OCI-LY1 (cell line): ENCODE measurements at regions not wholly inside any gene's neighbourhood (a gene's known extent, or its start where the extent isn't known, plus 50 kb on each side); places are given as distances from the start of the nearest gene placed in this dataset.

Source experiments
- H2AFZ ChIP-seq: fragments of 200-600 bp; sonication (generic), shearing (Covaris generic); 2 replicates; pipeline ENCODE4 v1.6.0; 2014; ENCODE audit warnings: antibody characterized with exemption, mild to moderate bottlenecking, low read length
- H3F3A ChIP-seq: fragments of 200-600 bp; sonication (generic), shearing (Covaris generic); 2 replicates; pipeline ENCODE4 v1.6.0; 2014; ENCODE audit warnings: mild to moderate bottlenecking, antibody characterized with exemption, low read length, moderate library complexity; ENCODE audit not compliant: insufficient read depth
- H3K27ac ChIP-seq: fragments of 200-600 bp; sonication (generic); 2 replicates; pipeline ENCODE4 v1.5.1; 2014; ENCODE audit warnings: low read length, mixed run types, mild to moderate bottlenecking, low read depth; ENCODE audit not compliant: poor library complexity, severe bottlenecking
- H3K27me3 ChIP-seq: fragments of 200-600 bp; sonication (generic); 2 replicates; pipeline ENCODE4 v1.6.0; 2014; ENCODE audit warnings: antibody characterized with exemption, mild to moderate bottlenecking, low read length, moderate library complexity; ENCODE audit not compliant: insufficient read depth
- H3K36me3 ChIP-seq: fragments of 200-600 bp; sonication (generic); 2 replicates; pipeline ENCODE4 v1.6.1; 2014; ENCODE audit warnings: mild to moderate bottlenecking, antibody characterized with exemption, low read length, moderate library complexity, mixed read lengths; ENCODE audit not compliant: insufficient read depth
- H3K4me1 ChIP-seq: fragments of 200-600 bp; sonication (generic); 2 replicates; pipeline ENCODE4 v1.5.1; 2014; ENCODE audit warnings: mild to moderate bottlenecking, low read length, moderate library complexity; ENCODE audit not compliant: insufficient read depth, severe bottlenecking
- H3K4me2 ChIP-seq: fragments of 200-600 bp; sonication (generic), shearing (Covaris generic); 2 replicates; pipeline ENCODE4 v1.6.1; 2014; ENCODE audit warnings: low read length
- H3K4me3 ChIP-seq: fragments of 200-600 bp; sonication (generic); 2 replicates; pipeline ENCODE4 v1.5.1; 2014; ENCODE audit warnings: low read length, low read depth, mild to moderate bottlenecking, mixed read lengths; ENCODE audit not compliant: poor library complexity, severe bottlenecking
- H3K79me2 ChIP-seq: fragments of 200-600 bp; shearing (Covaris generic); 2 replicates; pipeline ENCODE4 v1.6.1; 2016; ENCODE audit warnings: mixed run types, low read length, mixed read lengths; ENCODE audit not compliant: insufficient read depth
- H3K9ac ChIP-seq: fragments of 200-600 bp; sonication (generic), shearing (Covaris generic); 2 replicates; pipeline ENCODE4 v1.6.1; 2014; ENCODE audit warnings: mild to moderate bottlenecking, low read length, mixed read lengths
- H3K9me2 ChIP-seq: fragments of 200-600 bp; sonication (generic), shearing (Covaris generic); 2 replicates; pipeline ENCODE4 v1.6.1; 2014; ENCODE audit warnings: low read depth, mild to moderate bottlenecking, low read length, mixed read lengths
- H3K9me3 ChIP-seq: fragments of 200-600 bp; shearing (Covaris generic); 2 replicates; pipeline ENCODE4 v1.6.1; 2014; ENCODE audit warnings: low read length, mixed read lengths
- H4K20me1 ChIP-seq: fragments of 200-600 bp; sonication (generic), shearing (Covaris generic); 2 replicates; pipeline ENCODE4 v1.6.0; 2016; ENCODE audit warnings: mild to moderate bottlenecking, low read length; ENCODE audit not compliant: insufficient read depth
- CTCF ChIP-seq: fragments of 200-600 bp; sonication (generic), shearing (Covaris generic); IDR thresholded peaks from 2 replicates; pipeline ENCODE4 v1.5.1; 2017; ENCODE audit warnings: mild to moderate bottlenecking, antibody characterized with exemption, low read length, moderate library complexity, mixed read lengths
- EZH2 ChIP-seq: fragments of 200-600 bp; sonication (generic), shearing (Covaris generic); IDR thresholded peaks from 2 replicates; pipeline ENCODE4 v1.8.0; 2017; ENCODE audit warnings: borderline replicate concordance, mixed run types, mild to moderate bottlenecking, antibody characterized with exemption, low read length, moderate library complexity, mixed read lengths

- H3K27me3 ChIP-seq: no peaks in the 10 kb centered on the region
These were observed 988.8 kb downstream of the RAPGEF2 start for GRCh38 chr4:160091631-160092030.

GRCh38 chr4:160100316-160100715, 997.4 kb downstream of the RAPGEF2 start:
- H3K27ac ChIP-seq: no peak overlapping the region
- no peak overlapping the region for H3K9ac ChIP-seq
- no peaks in the 10 kb centered on the region for H3K79me2 ChIP-seq
- H3K27me3 ChIP-seq: no peaks in the 10 kb centered on the region
- no peaks in the 10 kb centered on the region for H3K36me3 ChIP-seq
- no peaks in the 10 kb centered on the region for H3F3A ChIP-seq
- no peaks in the 10 kb centered on the region for H3K9me2 ChIP-seq
- H3K4me2 ChIP-seq: no peak overlapping the region
- no peak overlapping the region for H3K4me3 ChIP-seq
- H4K20me1 ChIP-seq: no peaks in the 10 kb centered on the region
- H3K9me3 ChIP-seq: no peaks in the 10 kb centered on the region
- H2AFZ ChIP-seq: no peak overlapping the region
- no peak for TF ChIP-seq CTCF
- TF ChIP-seq EZH2: no peak
- H3K4me1 ChIP-seq: no peaks in the 10 kb centered on the region

More at GRCh38 chr4:160091631-160092030, 988.8 kb downstream of the RAPGEF2 start:
- no peak overlapping the region for H3K4me2 ChIP-seq
- TF ChIP-seq CTCF (no peak), EZH2 (no peak)
- H3F3A ChIP-seq: no peaks in the 10 kb centered on the region
- no peak overlapping the region for H3K4me3 ChIP-seq
- no peaks in the 10 kb centered on the region for H3K79me2 ChIP-seq
- no peak overlapping the region for H3K9ac ChIP-seq
- H3K9me3 ChIP-seq: no peaks in the 10 kb centered on the region
- no peaks in the 10 kb centered on the region for H3K4me1 ChIP-seq
- no peak overlapping the region for H3K27ac ChIP-seq
- H2AFZ ChIP-seq: no peak overlapping the region
- H4K20me1 ChIP-seq: no peaks in the 10 kb centered on the region
- no peaks in the 10 kb centered on the region for H3K9me2 ChIP-seq
- H3K36me3 ChIP-seq: no peaks in the 10 kb centered on the region

GRCh38 chr4:160110891-160111290, 1008.0 kb downstream of the RAPGEF2 start:
- no peak overlapping the region for H3K9ac ChIP-seq
- H3K4me2 ChIP-seq: no peak overlapping the region
- H3K9me3 ChIP-seq: no peaks in the 10 kb centered on the region
- H3K27me3 ChIP-seq: no peaks in the 10 kb centered on the region
- no peak overlapping the region for H3K27ac ChIP-seq
- no peaks in the 10 kb centered on the region for H3F3A ChIP-seq
- no peaks in the 10 kb centered on the region for H3K79me2 ChIP-seq
- no peaks in the 10 kb centered on the region for H3K9me2 ChIP-seq
- no peak overlapping the region for H3K4me3 ChIP-seq
- no peaks in the 10 kb centered on the region for H3K4me1 ChIP-seq
- no peaks in the 10 kb centered on the region for H4K20me1 ChIP-seq
- no peak overlapping the region for H2AFZ ChIP-seq
- TF ChIP-seq EZH2 (no peak), CTCF (no peak)
- no peaks in the 10 kb centered on the region for H3K36me3 ChIP-seq
